BLaER1 treated with 17β-estradiol and CSF1 and Interleukin-3, amounts not matched to agents 10 nM and 100 nM (cell line): ENCODE measurements at regions not wholly inside any gene's neighbourhood (a gene's known extent, or its start where the extent isn't known, plus 50 kb on each side); places are given as distances from the start of the nearest gene placed in this dataset.

Experiments
- H3K27ac ChIP-seq, 11 experiments: shearing (Covaris generic); formaldehyde crosslinking; 2 replicates each; pipeline ENCODE4 v1.8.1; 2022
- H3K27me3 ChIP-seq, 11 experiments: shearing (Covaris generic); formaldehyde crosslinking; 2 replicates each; pipeline ENCODE4 v1.8.1; 2022
- H3K36me3 ChIP-seq, 11 experiments: shearing (Covaris generic); formaldehyde crosslinking; 2 replicates each; pipeline ENCODE4 v1.8.1; 2022
- H3K4me1 ChIP-seq, 10 experiments: shearing (Covaris generic); formaldehyde crosslinking; 2 replicates each; pipeline ENCODE4 v1.8.1; 2022
- H3K4me2 ChIP-seq, 11 experiments: shearing (Covaris generic); formaldehyde crosslinking; 2 replicates each; pipeline ENCODE4 v1.8.1; 2022
- H3K4me3 ChIP-seq, 10 experiments: shearing (Covaris generic); formaldehyde crosslinking; 2 replicates each; pipeline ENCODE4 v1.8.1; 2022
- H3K9ac ChIP-seq, 11 experiments: shearing (Covaris generic); formaldehyde crosslinking; 2 replicates each; pipeline ENCODE4 v1.8.1; 2022
- H3K9me3 ChIP-seq, 11 experiments: shearing (Covaris generic); formaldehyde crosslinking; replicated peaks in 1 of 11; 2 replicates each; pipeline ENCODE4 v1.8.1; 2022
- H4K20me1 ChIP-seq, 11 experiments: shearing (Covaris generic); formaldehyde crosslinking; 2 replicates each; pipeline ENCODE4 v1.8.1; 2022
- Cebpa-rat ChIP-seq, 11 experiments: shearing (Covaris generic); IDR thresholded peaks; 2 replicates each; pipeline ENCODE4 v1.8.1; 2022

DNA sequence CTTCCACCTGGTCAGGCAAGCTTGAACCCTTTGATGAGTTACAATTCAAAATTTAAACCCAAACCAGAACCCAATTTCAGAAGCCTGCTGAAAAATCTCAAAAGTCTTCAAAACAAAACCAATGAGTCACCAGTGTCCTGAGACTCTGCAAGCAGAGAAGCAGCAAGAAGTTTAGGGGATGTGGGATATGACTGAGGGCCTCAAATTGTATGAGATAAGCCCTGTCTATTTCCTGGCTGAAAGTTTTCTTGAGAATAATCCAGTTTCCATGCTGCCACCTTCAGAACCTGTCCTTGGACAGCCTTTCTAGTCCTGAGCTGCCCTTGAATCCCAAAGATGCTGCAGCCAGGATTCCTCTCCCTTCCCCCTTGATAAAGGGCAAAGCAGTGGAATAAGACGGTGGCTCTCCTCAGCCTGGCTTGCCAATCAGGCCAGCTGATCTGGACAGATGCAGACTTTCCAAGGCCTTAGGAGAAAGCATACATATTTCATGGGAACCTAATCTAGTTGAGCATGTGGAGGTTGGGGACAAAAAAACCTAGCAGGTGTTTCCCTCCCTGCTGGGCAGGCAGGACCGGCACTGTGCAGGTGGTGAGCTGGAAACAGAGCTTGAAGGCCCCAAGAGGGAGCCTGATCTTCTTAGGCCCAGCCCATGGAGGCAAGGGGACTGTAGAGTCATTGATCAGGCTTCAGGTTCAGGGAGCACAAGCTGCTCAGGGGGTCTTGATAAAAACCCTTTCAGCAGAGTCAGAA lies 278.0 kb upstream of the MGAT5 start:
- peaks cover 0 to 8% (median 0%) of the 10 kb centered on the region in 11 experiments; a peak in 1 of 22 replicates for H3K9me3 ChIP-seq
- H3K4me2 ChIP-seq = peak overlapping the region; percentile 35 to 67 (median 53); a peak in 19 of 22 replicates
- TF ChIP-seq Cebpa-rat (IDR thresholded peaks at IDR 0.05) = no peak
- H3K36me3 ChIP-seq = no peaks in the 10 kb centered on the region
- no peak overlapping the region; a peak in 1 of 22 replicates for H3K9ac ChIP-seq
- peak overlapping the region in 7 of 11 experiments; percentile 18 to 54 (median 41); a peak in 10 of 22 replicates for H3K27ac ChIP-seq
- H4K20me1 ChIP-seq = no peaks in the 10 kb centered on the region; a peak in 1 of 22 replicates
- H3K4me1 ChIP-seq = peaks cover 24 to 33% (median 31%) of the 10 kb centered on the region in 10 experiments
- H3K27me3 ChIP-seq = no peaks in the 10 kb centered on the region
- no peak overlapping the region for H3K4me3 ChIP-seq

GRCh38 chr2:133976659-133977058 lies 277.2 kb upstream of the MGAT5 start:
- Histone ChIP-seq H4K20me1 (no peaks in the 10 kb centered on the region; a peak in 1 of 22 replicates), H3K27me3 (no peaks in the 10 kb centered on the region), H3K4me1 (peaks cover 24 to 33% (median 31%) of the 10 kb centered on the region in 10 experiments), H3K9ac (no peak overlapping the region), H3K4me2 (peak overlapping the region; percentile 40 to 67 (median 56); a peak in 21 of 22 replicates), H3K36me3 (no peaks in the 10 kb centered on the region), H3K27ac (peak overlapping the region in 8 of 11 experiments; percentile 18 to 54 (median 44); a peak in 13 of 22 replicates), H3K4me3 (no peak overlapping the region), H3K9me3 (peaks cover 0 to 8% (median 0%) of the 10 kb centered on the region in 11 experiments; a peak in 1 of 22 replicates)
- no peak for TF ChIP-seq Cebpa-rat (IDR thresholded peaks at IDR 0.05)

- H3K27ac ChIP-seq = peak overlapping the region in 8 of 11 experiments; percentile 18 to 54 (median 45); a peak in 13 of 22 replicates
- 0 out of 22 replicates have a peak overlapping the region, but pooled peaks of 1 of the 11 experiments have one; percentile 14 for H3K9ac ChIP-seq
- TF ChIP-seq Cebpa-rat (IDR thresholded peaks at IDR 0.05) = peak in 2 of 11 experiments; percentile 43 to 69; a peak in 4 of 22 replicates
- H3K9me3 ChIP-seq = peaks cover 0 to 8% (median 0%) of the 10 kb centered on the region in 11 experiments; a peak in 1 of 22 replicates
- H3K4me3 ChIP-seq = no peak overlapping the region
- H4K20me1 ChIP-seq = no peaks in the 10 kb centered on the region; a peak in 1 of 22 replicates
- peak overlapping the region; percentile 40 to 67 (median 56) for H3K4me2 ChIP-seq
- no peaks in the 10 kb centered on the region for H3K27me3 ChIP-seq
- H3K36me3 ChIP-seq = no peaks in the 10 kb centered on the region
- peaks cover 24 to 33% (median 31%) of the 10 kb centered on the region in 10 experiments for H3K4me1 ChIP-seq
These were observed 276.5 kb upstream of the MGAT5 start for GRCh38 chr2:133977405-133977804.

GRCh38 chr2:133982256-133982655 lies 271.6 kb upstream of the MGAT5 start:
- no peaks in the 10 kb centered on the region for H3K36me3 ChIP-seq
- no peak overlapping the region for H3K27ac ChIP-seq
- no peak overlapping the region for H3K4me3 ChIP-seq
- no peaks in the 10 kb centered on the region for H3K27me3 ChIP-seq
- peaks cover 0 to 14% (median 0%) of the 10 kb centered on the region in 11 experiments; a peak in 3 of 22 replicates for H3K9me3 ChIP-seq
- no peaks in the 10 kb centered on the region for H4K20me1 ChIP-seq
- H3K4me2 ChIP-seq = no peak overlapping the region
- H3K4me1 ChIP-seq = peaks cover 5 to 10% (median 9%) of the 10 kb centered on the region in 10 experiments; a peak in 19 of 20 replicates
- no peak overlapping the region for H3K9ac ChIP-seq
- no peak for TF ChIP-seq Cebpa-rat (IDR thresholded peaks at IDR 0.05)

- no peak for TF ChIP-seq Cebpa-rat (IDR thresholded peaks at IDR 0.05)
- Histone ChIP-seq H3K4me2 (no peak overlapping the region), H3K36me3 (no peaks in the 10 kb centered on the region), H3K27ac (no peak overlapping the region), H3K27me3 (no peaks in the 10 kb centered on the region), H3K4me3 (no peak overlapping the region), H3K9ac (no peak overlapping the region), H3K4me1 (no peaks in the 10 kb centered on the region), H4K20me1 (no peaks in the 10 kb centered on the region), H3K9me3 (peaks cover 0 to 9% (median 4%) of the 10 kb centered on the region in 11 experiments; a peak in 4 of 22 replicates)
These were observed 268.3 kb upstream of the MGAT5 start for GRCh38 chr2:133985563-133985962.

- Histone ChIP-seq H4K20me1 (no peaks in the 10 kb centered on the region), H3K27ac (no peak overlapping the region), H3K36me3 (no peaks in the 10 kb centered on the region), H3K4me2 (no peak overlapping the region), H3K9me3 (peaks cover 0 to 9% (median 4%) of the 10 kb centered on the region in 11 experiments; a peak in 4 of 22 replicates), H3K9ac (no peak overlapping the region), H3K4me1 (no peaks in the 10 kb centered on the region), H3K27me3 (no peaks in the 10 kb centered on the region), H3K4me3 (no peak overlapping the region)
- no peak for TF ChIP-seq Cebpa-rat (IDR thresholded peaks at IDR 0.05)
These were observed 267.6 kb upstream of the MGAT5 start for GRCh38 chr2:133986081-133986837.

DNA sequence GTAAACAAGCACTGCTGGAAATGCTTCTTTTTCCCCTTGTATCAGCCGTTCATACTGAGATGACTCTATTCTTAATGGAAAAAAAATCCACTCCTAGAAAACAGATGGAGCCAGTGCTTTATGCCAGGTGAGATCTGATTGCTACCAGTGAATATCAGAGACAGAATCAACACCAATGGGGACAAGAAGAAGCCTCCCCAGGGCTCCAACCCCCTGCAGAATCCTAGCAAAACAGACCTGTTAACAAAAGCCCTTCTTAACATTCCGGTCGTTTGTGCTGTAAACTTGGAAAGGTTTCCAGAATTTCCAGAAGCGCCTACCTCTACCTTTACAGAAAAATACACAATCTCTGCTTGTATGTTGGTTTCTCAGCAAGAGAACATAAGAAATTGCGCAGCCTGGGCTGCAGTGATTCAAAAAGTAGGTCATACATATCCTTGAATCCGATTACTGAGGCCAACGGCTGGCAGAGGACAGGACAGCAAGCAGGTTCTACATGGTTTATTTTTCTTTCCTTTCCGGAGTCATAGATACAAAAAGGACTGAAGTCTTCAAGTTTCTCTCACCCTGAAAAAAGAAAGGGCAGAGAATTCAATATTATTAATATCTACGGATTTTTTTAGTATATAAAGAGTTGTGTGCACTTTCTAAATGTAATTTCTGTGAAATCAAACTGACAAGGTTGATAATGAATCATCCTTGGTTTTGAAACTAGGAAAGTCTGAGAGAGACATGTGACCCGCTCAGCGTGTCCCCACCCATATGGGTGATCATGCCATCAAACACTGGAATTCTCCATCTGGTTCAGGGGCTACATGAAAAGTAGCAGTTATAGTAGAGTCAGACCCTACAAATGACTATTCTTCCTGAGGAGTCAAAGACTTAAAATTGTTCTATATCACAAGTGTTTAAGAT lies 266.7 kb upstream of the MGAT5 start:
- Histone ChIP-seq H3K4me3 (no peak overlapping the region), H3K9me3 (peaks cover 0 to 9% (median 4%) of the 10 kb centered on the region in 11 experiments; a peak in 4 of 22 replicates), H4K20me1 (no peaks in the 10 kb centered on the region), H3K27ac (no peak overlapping the region), H3K4me1 (no peaks in the 10 kb centered on the region), H3K9ac (no peak overlapping the region), H3K27me3 (no peaks in the 10 kb centered on the region), H3K4me2 (no peak overlapping the region), H3K36me3 (no peaks in the 10 kb centered on the region)
- no peak for TF ChIP-seq Cebpa-rat (IDR thresholded peaks at IDR 0.05)

DNA sequence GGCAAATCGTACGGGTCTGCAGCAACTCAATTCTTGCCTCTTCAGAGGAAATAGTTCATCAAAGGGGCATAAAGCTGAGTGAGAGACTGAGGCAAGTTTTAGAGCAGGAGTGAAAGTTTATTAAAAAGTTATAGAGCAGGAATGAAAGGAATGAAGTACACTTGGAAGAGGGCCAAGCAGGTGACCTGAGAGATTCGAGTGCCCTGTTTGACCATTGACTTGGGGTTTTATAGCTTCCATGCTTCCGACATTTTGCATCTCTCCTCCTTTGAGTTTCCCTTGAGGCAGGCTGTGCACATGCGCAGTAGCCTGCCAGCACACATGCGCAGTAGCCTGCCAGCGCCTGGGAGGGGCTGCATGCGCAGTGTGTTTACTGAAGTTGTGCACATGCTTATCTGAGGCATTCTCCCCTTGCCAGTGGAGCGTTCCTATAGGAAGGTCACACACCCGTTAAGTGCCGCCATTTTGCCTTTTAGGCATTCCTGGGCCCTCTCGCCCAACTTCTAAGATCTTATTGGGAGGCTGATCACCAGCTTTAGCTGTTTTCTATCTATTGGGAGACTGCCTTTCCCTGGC lies 265.5 kb upstream of the MGAT5 start:
- Histone ChIP-seq H3K4me3 (no peak overlapping the region), H3K9me3 (peaks cover 0 to 9% (median 4%) of the 10 kb centered on the region in 11 experiments; a peak in 4 of 22 replicates), H4K20me1 (no peaks in the 10 kb centered on the region), H3K4me1 (no peaks in the 10 kb centered on the region), H3K27me3 (no peaks in the 10 kb centered on the region), H3K9ac (no peak overlapping the region), H3K27ac (no peak overlapping the region), H3K4me2 (no peak overlapping the region), H3K36me3 (no peaks in the 10 kb centered on the region)
- no peak for TF ChIP-seq Cebpa-rat (IDR thresholded peaks at IDR 0.05)
